ENCODE measurements at regions not wholly inside any gene's neighbourhood (a gene's known extent, or its start where the extent isn't known, plus 50 kb on each side); places are given as distances from the start of the nearest gene placed in this dataset.

GRCh38 chr21:22288885-22289499 lies 1290.8 kb downstream of the NCAM2 start:
- peaks cover 2% of the 10 kb centered on the region for H3K9me3 ChIP-seq (replicated peaks; ENCODE audit: control insufficient read depth, low read depth, low read length)
- WGBS (ENCODE audit: insufficient coverage) = 88% methylated on average over 1 of the region's 2 CpGs

GRCh38 chr21:22292144-22292543 lies 1293.9 kb downstream of the NCAM2 start:
- Histone ChIP-seq H3K9me3 (replicated peaks; ENCODE audit: control insufficient read depth, low read depth, low read length) (peaks cover 2% of the 10 kb centered on the region), H3K36me3 (ENCODE audit: control insufficient read depth, insufficient read depth, low read length) (no peaks in the 10 kb centered on the region), H3K4me3 (ENCODE audit: low read length) (no peak overlapping the region), H3K27ac (ENCODE audit: low read length) (no peak overlapping the region), H3K4me1 (ENCODE audit: control insufficient read depth, insufficient read depth, low read length) (no peaks in the 10 kb centered on the region), H3K27me3 (ENCODE audit: control insufficient read depth, insufficient read depth, low read length) (no peaks in the 10 kb centered on the region)
- WGBS (ENCODE audit: insufficient coverage) = no CpG with 5 or more reads among the region's 3 CpGs
- DNase-seq = no peak

More at GRCh38 chr21:22288885-22289499, 1290.8 kb downstream of the NCAM2 start:
- no peak for DNase-seq
- Histone ChIP-seq H3K4me1 (ENCODE audit: control insufficient read depth, insufficient read depth, low read length) (no peaks in the 10 kb centered on the region), H3K4me3 (ENCODE audit: low read length) (no peak overlapping the region), H3K27ac (ENCODE audit: low read length) (no peak overlapping the region), H3K36me3 (ENCODE audit: control insufficient read depth, insufficient read depth, low read length) (no peaks in the 10 kb centered on the region), H3K27me3 (ENCODE audit: control insufficient read depth, insufficient read depth, low read length) (no peaks in the 10 kb centered on the region)

- no peak overlapping the region for H3K4me3 ChIP-seq (ENCODE audit: low read length)
- no peaks in the 10 kb centered on the region for H3K36me3 ChIP-seq (ENCODE audit: control insufficient read depth, insufficient read depth, low read length)
- no peaks in the 10 kb centered on the region for H3K4me1 ChIP-seq (ENCODE audit: control insufficient read depth, insufficient read depth, low read length)
- DNase-seq = no peak
- WGBS (ENCODE audit: insufficient coverage) = no CpG with 5 or more reads among the region's 2 CpGs
- H3K27me3 ChIP-seq (ENCODE audit: control insufficient read depth, insufficient read depth, low read length) = no peaks in the 10 kb centered on the region
- H3K27ac ChIP-seq (ENCODE audit: low read length) = no peak overlapping the region
- no peaks in the 10 kb centered on the region for H3K9me3 ChIP-seq (replicated peaks; ENCODE audit: control insufficient read depth, low read depth, low read length)
These were observed 1299.4 kb downstream of the NCAM2 start for GRCh38 chr21:22297575-22297974.

GRCh38 chr21:22311741-22312462 lies 1313.7 kb downstream of the NCAM2 start:
- Histone ChIP-seq H3K36me3 (ENCODE audit: control insufficient read depth, insufficient read depth, low read length) (no peaks in the 10 kb centered on the region), H3K4me1 (ENCODE audit: control insufficient read depth, insufficient read depth, low read length) (no peaks in the 10 kb centered on the region), H3K27ac (ENCODE audit: low read length) (no peak overlapping the region), H3K9me3 (replicated peaks; ENCODE audit: control insufficient read depth, low read depth, low read length) (no peaks in the 10 kb centered on the region), H3K4me3 (ENCODE audit: low read length) (no peak overlapping the region), H3K27me3 (ENCODE audit: control insufficient read depth, insufficient read depth, low read length) (no peaks in the 10 kb centered on the region)
- no peak for DNase-seq
- WGBS (ENCODE audit: insufficient coverage) = no CpG with 5 or more reads among the region's 2 CpGs

- DNase-seq = no peak
- H3K27ac ChIP-seq (ENCODE audit: low read length) = no peak overlapping the region
- no peaks in the 10 kb centered on the region for H3K9me3 ChIP-seq (replicated peaks; ENCODE audit: control insufficient read depth, low read depth, low read length)
- no peaks in the 10 kb centered on the region for H3K36me3 ChIP-seq (ENCODE audit: control insufficient read depth, insufficient read depth, low read length)
- no CpG with 5 or more reads among the region's 1 CpG for WGBS (ENCODE audit: insufficient coverage)
- H3K4me1 ChIP-seq (ENCODE audit: control insufficient read depth, insufficient read depth, low read length) = no peaks in the 10 kb centered on the region
- no peak overlapping the region for H3K4me3 ChIP-seq (ENCODE audit: low read length)
- no peaks in the 10 kb centered on the region for H3K27me3 ChIP-seq (ENCODE audit: control insufficient read depth, insufficient read depth, low read length)
These were observed 1316.8 kb downstream of the NCAM2 start for GRCh38 chr21:22314963-22315362.

- DNase-seq = no peak
- no peaks in the 10 kb centered on the region for H3K27me3 ChIP-seq (ENCODE audit: control insufficient read depth, insufficient read depth, low read length)
- no peaks in the 10 kb centered on the region for H3K4me1 ChIP-seq (ENCODE audit: control insufficient read depth, insufficient read depth, low read length)
- no peaks in the 10 kb centered on the region for H3K9me3 ChIP-seq (replicated peaks; ENCODE audit: control insufficient read depth, low read depth, low read length)
- no peak overlapping the region for H3K4me3 ChIP-seq (ENCODE audit: low read length)
- no CpG with 5 or more reads among the region's 1 CpG for WGBS (ENCODE audit: insufficient coverage)
- no peak overlapping the region for H3K27ac ChIP-seq (ENCODE audit: low read length)
- H3K36me3 ChIP-seq (ENCODE audit: control insufficient read depth, insufficient read depth, low read length) = no peaks in the 10 kb centered on the region
These were observed 1321.2 kb downstream of the NCAM2 start for GRCh38 chr21:22319435-22319834.

GRCh38 chr21:22342889-22343288 lies 1344.7 kb downstream of the NCAM2 start:
- Histone ChIP-seq H3K27ac (ENCODE audit: low read length) (no peak overlapping the region), H3K27me3 (ENCODE audit: control insufficient read depth, insufficient read depth, low read length) (no peaks in the 10 kb centered on the region), H3K4me3 (ENCODE audit: low read length) (no peak overlapping the region), H3K9me3 (replicated peaks; ENCODE audit: control insufficient read depth, low read depth, low read length) (peaks cover 4% of the 10 kb centered on the region), H3K36me3 (ENCODE audit: control insufficient read depth, insufficient read depth, low read length) (no peaks in the 10 kb centered on the region), H3K4me1 (ENCODE audit: control insufficient read depth, insufficient read depth, low read length) (no peaks in the 10 kb centered on the region)
- no CpG with 5 or more reads among the region's 1 CpG for WGBS (ENCODE audit: insufficient coverage)
- peak; percentile 87 for DNase-seq

GRCh38 chr21:22343303-22343702 lies 1345.1 kb downstream of the NCAM2 start:
- Histone ChIP-seq H3K4me1 (ENCODE audit: control insufficient read depth, insufficient read depth, low read length) (no peaks in the 10 kb centered on the region), H3K9me3 (replicated peaks; ENCODE audit: control insufficient read depth, low read depth, low read length) (peaks cover 4% of the 10 kb centered on the region), H3K27me3 (ENCODE audit: control insufficient read depth, insufficient read depth, low read length) (no peaks in the 10 kb centered on the region), H3K4me3 (ENCODE audit: low read length) (no peak overlapping the region), H3K36me3 (ENCODE audit: control insufficient read depth, insufficient read depth, low read length) (no peaks in the 10 kb centered on the region), H3K27ac (ENCODE audit: low read length) (no peak overlapping the region)
- DNase-seq = no peak
- WGBS (ENCODE audit: insufficient coverage) = no CpG with 5 or more reads among the region's 2 CpGs

- DNase-seq = no peak
- no peaks in the 10 kb centered on the region for H3K27me3 ChIP-seq (ENCODE audit: control insufficient read depth, insufficient read depth, low read length)
- H3K9me3 ChIP-seq (replicated peaks; ENCODE audit: control insufficient read depth, low read depth, low read length) = peaks cover 4% of the 10 kb centered on the region
- no peaks in the 10 kb centered on the region for H3K36me3 ChIP-seq (ENCODE audit: control insufficient read depth, insufficient read depth, low read length)
- H3K27ac ChIP-seq (ENCODE audit: low read length) = no peak overlapping the region
- H3K4me1 ChIP-seq (ENCODE audit: control insufficient read depth, insufficient read depth, low read length) = no peaks in the 10 kb centered on the region
- H3K4me3 ChIP-seq (ENCODE audit: low read length) = no peak overlapping the region
These were observed 1345.5 kb downstream of the NCAM2 start for GRCh38 chr21:22343721-22344120.

GRCh38 chr21:22345624-22346023 lies 1347.4 kb downstream of the NCAM2 start:
- no peaks in the 10 kb centered on the region for H3K27me3 ChIP-seq (ENCODE audit: control insufficient read depth, insufficient read depth, low read length)
- no peak overlapping the region for H3K27ac ChIP-seq (ENCODE audit: low read length)
- H3K4me3 ChIP-seq (ENCODE audit: low read length) = no peak overlapping the region
- peak; percentile 28 for DNase-seq
- H3K4me1 ChIP-seq (ENCODE audit: control insufficient read depth, insufficient read depth, low read length) = no peaks in the 10 kb centered on the region
- no peaks in the 10 kb centered on the region for H3K36me3 ChIP-seq (ENCODE audit: control insufficient read depth, insufficient read depth, low read length)
- peaks cover 2% of the 10 kb centered on the region for H3K9me3 ChIP-seq (replicated peaks; ENCODE audit: control insufficient read depth, low read depth, low read length)

All from muscle of leg (tissue), 3 donors.